Liver (tissue), 7 donors: ENCODE measurements at regions not wholly inside any gene's neighbourhood (a gene's known extent, or its start where the extent isn't known, plus 50 kb on each side); places are given as distances from the start of the nearest gene placed in this dataset.

ENCODE experiments used
- DNase-seq: peaks from one replicate; pipeline ENCODE4 v3.0.0-alpha.2; 2017; ENCODE audit warnings: low spot score
- H3K27ac ChIP-seq, 2 donors: one replicate each; pipeline ENCODE4 v1.7.0; 2013; ENCODE audit warnings: inconsistent platforms in 2 of 2, low read length in 2 of 2, control low read depth in 1 of 2, low read depth in 1 of 2, mild to moderate bottlenecking in 1 of 2
- H3K27me3 ChIP-seq, 4 donors: one replicate each; pipeline versions ENCODE4 v1.6.1 to v1.7.0; 2013; ENCODE audit warnings: low read length in 3 of 4, inconsistent platforms in 1 of 4, mild to moderate bottlenecking in 1 of 4, moderate library complexity in 1 of 4; ENCODE audit not compliant: control insufficient read depth in 4 of 4, insufficient read depth in 4 of 4
- H3K36me3 ChIP-seq, 4 donors: one replicate each; pipeline versions ENCODE4 v1.6.1 to v1.7.0; 2013; ENCODE audit warnings: low read length in 3 of 4, mild to moderate bottlenecking in 3 of 4, low read depth in 1 of 4, moderate library complexity in 1 of 4; ENCODE audit not compliant: control insufficient read depth in 4 of 4, insufficient read depth in 3 of 4
- H3K4me1 ChIP-seq, 4 donors: one replicate each; pipeline versions ENCODE4 v1.6.1 to v1.7.0; 2013; ENCODE audit warnings: low read length in 3 of 4, mild to moderate bottlenecking in 3 of 4, moderate library complexity in 1 of 4; ENCODE audit not compliant: control insufficient read depth in 4 of 4, insufficient read depth in 4 of 4
- H3K4me3 ChIP-seq, 3 donors: one replicate each; pipeline versions ENCODE4 v1.6.1 to v1.7.0; 2013; ENCODE audit warnings: low read length in 3 of 3, control low read depth in 1 of 3, low read depth in 1 of 3, mild to moderate bottlenecking in 1 of 3
- H3K9ac ChIP-seq, 2 donors: one replicate each; pipeline ENCODE4 v1.7.0; 2013; ENCODE audit warnings: low read length in 2 of 2, mild to moderate bottlenecking in 2 of 2, moderate library complexity in 2 of 2, control low read depth in 1 of 2, low read depth in 1 of 2
- H3K9me3 ChIP-seq, 4 donors: one replicate each; pipeline versions ENCODE4 v1.6.1 to v1.7.0; 2013; ENCODE audit warnings: low read length in 3 of 4; ENCODE audit not compliant: control insufficient read depth in 4 of 4
- EGR1 ChIP-seq, 2 donors: IDR thresholded peaks; 2 replicates each; pipeline ENCODE4 v1.6.1; 2016 to 2018; ENCODE audit warnings: antibody characterized with exemption in 2 of 2, low read depth in 2 of 2
- FOXA1 ChIP-seq: IDR thresholded peaks from 2 replicates; pipeline ENCODE4 v1.6.1; 2016; ENCODE audit warnings: antibody characterized with exemption
- FOXA2 ChIP-seq: IDR thresholded peaks from 2 replicates; pipeline ENCODE4 v1.6.1; 2016; ENCODE audit warnings: antibody characterized with exemption
- GABPA ChIP-seq, 2 donors: IDR thresholded peaks in 1 of 2; conservative IDR thresholded peaks in 1 of 2; 2 replicates each; pipeline ENCODE4 v1.6.1; 2016; ENCODE audit warnings: antibody characterized with exemption in 2 of 2, mild to moderate bottlenecking in 1 of 2, moderate library complexity in 1 of 2
- HNF4G ChIP-seq: IDR thresholded peaks from 2 replicates; pipeline ENCODE4 v1.6.1; 2016; ENCODE audit warnings: antibody characterized with exemption
- SP1 ChIP-seq: IDR thresholded peaks from 2 replicates; pipeline ENCODE4 v1.6.1; 2018; ENCODE audit warnings: antibody characterized with exemption, mild to moderate bottlenecking
- WGBS: extraction: QIAGEN DNeasy Blood & Tissue Kit; methylation state at CpG from one replicate; pipeline ENCODE4 v1.1.7; 2013; 5-methylcytosine and 5-hydroxymethylcytosine counted together
- TF ChIP-seq, protein P1 (sequence below): IDR thresholded peaks from 2 replicates; pipeline ENCODE4 v1.6.1; 2016; ENCODE audit warnings: antibody characterized with exemption, mild to moderate bottlenecking
- TF ChIP-seq, protein P2 (sequence below): IDR thresholded peaks from 2 replicates; pipeline ENCODE4 v1.6.1; 2016; ENCODE audit warnings: antibody characterized with exemption
- TF ChIP-seq, protein P3 (sequence below): IDR thresholded peaks from 2 replicates; pipeline ENCODE4 v1.6.1; 2016; ENCODE audit warnings: antibody characterized with exemption
- donor health status: healthy.
- donor health status: healthy.
- donor health status: healthy.
- donor health status: healthy.

DNA sequence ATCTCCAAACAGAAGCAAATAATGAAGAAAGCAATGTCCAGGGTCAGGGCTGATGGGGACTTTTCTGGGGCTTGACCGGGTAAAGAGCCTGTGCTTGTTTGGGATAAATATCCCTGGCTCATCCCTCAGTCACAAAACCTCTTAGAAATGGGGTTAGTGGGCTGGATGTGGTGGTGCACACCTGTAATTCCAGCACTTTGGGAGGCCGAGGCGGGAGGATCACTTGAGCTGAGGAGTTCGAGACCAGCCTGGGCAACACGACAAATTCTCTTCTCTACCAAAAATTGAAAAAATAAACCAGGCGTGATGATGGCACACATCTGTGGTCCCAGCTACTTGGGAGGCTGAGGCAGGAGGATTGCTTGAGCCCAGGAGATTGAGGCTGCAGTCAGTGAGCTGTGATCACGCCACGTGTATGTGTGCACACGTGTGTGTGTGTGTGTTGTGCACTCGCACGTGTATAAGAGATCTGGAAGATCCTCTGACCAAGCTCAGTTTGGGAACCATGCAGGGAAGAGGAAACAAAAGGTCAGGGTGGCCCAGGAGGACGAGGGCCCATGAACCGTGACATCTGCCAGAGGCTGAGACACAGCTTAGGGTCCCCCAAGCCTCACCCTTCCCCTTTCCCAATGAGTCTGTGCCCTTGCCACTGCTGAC is 258.6 kb downstream of the TEX36 start:
- Histone ChIP-seq H3K27me3 (peaks cover 0 to 2% (median 0%) of the 10 kb centered on the region in 4 donors), H3K27ac (no peak overlapping the region), H3K9ac (no peak overlapping the region), H3K36me3 (no peaks in the 10 kb centered on the region), H3K4me1 (no peaks in the 10 kb centered on the region), H3K9me3 (no peaks in the 10 kb centered on the region), H3K4me3 (no peak overlapping the region)
- DNase-seq: no peak
- 72% methylated on average over 13 of the region's 13 CpGs for WGBS
- TF ChIP-seq FOXA1 (no peak), FOXA2 (no peak)

DNA sequence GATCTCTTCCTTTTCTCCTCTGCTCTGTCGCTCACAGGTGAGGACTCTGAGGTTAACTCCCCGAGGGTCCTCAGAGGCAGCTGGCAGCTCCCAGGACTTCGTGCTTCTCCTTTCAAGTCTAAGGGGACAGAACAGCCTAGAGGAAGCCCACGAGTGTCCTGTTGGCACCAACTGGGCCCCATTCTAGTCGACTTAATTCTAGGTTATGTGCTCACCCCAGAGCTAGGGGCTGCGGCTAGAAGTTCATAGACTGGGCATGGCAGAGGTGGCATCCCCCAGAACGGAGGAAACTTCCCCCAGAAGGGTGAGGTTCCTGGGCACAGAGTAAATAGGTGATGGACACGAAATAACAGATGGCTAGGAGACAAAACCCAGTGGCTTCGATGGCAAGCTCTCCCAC is 259.4 kb downstream of the TEX36 start:
- Histone ChIP-seq H3K4me3 (no peak overlapping the region), H3K36me3 (no peaks in the 10 kb centered on the region), H3K27ac (no peak overlapping the region), H3K4me1 (no peaks in the 10 kb centered on the region), H3K9ac (no peak overlapping the region), H3K9me3 (peaks cover 0 to 3% (median 0%) of the 10 kb centered on the region in 4 donors), H3K27me3 (peaks cover 0 to 2% (median 0%) of the 10 kb centered on the region in 4 donors)
- no peak for DNase-seq
- WGBS: 69% methylated on average over 9 of the region's 9 CpGs
- no peak for TF ChIP-seq GABPA (IDR thresholded peaks at IDR 0.05 in 1 of 2, conservative IDR thresholded peaks at IDR 0.05 in 1 of 2)
- no peak for TF ChIP-seq FOXA2
- no peak for TF ChIP-seq FOXA1
- TF ChIP-seq, protein P1, sequence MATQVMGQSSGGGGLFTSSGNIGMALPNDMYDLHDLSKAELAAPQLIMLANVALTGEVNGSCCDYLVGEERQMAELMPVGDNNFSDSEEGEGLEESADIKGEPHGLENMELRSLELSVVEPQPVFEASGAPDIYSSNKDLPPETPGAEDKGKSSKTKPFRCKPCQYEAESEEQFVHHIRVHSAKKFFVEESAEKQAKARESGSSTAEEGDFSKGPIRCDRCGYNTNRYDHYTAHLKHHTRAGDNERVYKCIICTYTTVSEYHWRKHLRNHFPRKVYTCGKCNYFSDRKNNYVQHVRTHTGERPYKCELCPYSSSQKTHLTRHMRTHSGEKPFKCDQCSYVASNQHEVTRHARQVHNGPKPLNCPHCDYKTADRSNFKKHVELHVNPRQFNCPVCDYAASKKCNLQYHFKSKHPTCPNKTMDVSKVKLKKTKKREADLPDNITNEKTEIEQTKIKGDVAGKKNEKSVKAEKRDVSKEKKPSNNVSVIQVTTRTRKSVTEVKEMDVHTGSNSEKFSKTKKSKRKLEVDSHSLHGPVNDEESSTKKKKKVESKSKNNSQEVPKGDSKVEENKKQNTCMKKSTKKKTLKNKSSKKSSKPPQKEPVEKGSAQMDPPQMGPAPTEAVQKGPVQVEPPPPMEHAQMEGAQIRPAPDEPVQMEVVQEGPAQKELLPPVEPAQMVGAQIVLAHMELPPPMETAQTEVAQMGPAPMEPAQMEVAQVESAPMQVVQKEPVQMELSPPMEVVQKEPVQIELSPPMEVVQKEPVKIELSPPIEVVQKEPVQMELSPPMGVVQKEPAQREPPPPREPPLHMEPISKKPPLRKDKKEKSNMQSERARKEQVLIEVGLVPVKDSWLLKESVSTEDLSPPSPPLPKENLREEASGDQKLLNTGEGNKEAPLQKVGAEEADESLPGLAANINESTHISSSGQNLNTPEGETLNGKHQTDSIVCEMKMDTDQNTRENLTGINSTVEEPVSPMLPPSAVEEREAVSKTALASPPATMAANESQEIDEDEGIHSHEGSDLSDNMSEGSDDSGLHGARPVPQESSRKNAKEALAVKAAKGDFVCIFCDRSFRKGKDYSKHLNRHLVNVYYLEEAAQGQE: no peak
- no peak for TF ChIP-seq SP1
- no peak for TF ChIP-seq EGR1 (IDR thresholded peaks at IDR 0.05; ENCODE audit: low read depth in 2 of 2)
- no peak for TF ChIP-seq HNF4G

DNA sequence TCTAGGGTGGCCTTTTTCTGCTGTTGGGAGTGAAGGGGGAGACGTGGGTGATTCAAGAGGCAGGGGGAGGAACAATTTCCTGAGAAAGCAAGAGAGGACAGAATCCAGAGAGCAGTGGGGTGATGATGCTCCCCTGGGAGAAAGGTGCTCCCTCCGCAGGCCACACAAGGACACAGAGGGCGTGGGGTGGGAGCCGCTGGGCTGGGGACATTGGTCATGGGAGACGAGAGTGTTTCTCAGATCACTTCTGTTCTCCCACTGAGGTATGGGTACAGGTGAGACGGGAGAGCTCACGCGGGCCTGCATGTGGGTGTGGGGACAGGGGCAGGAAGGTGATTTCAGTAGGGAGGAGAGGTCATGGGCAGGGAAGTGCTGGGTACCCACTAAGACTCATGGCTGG is 259.5 kb upstream of the CTBP2 start:
- H3K27me3 ChIP-seq: peaks cover 0 to 3% (median 0%) of the 10 kb centered on the region in 4 donors
- H3K4me3 ChIP-seq: no peak overlapping the region
- H3K27ac ChIP-seq: no peak overlapping the region
- H3K9me3 ChIP-seq: peaks cover 0 to 3% (median 0%) of the 10 kb centered on the region in 4 donors
- 83% methylated on average over 8 of the region's 8 CpGs for WGBS
- H3K36me3 ChIP-seq: no peaks in the 10 kb centered on the region
- H3K4me1 ChIP-seq: no peaks in the 10 kb centered on the region
- no peak overlapping the region for H3K9ac ChIP-seq
- TF ChIP-seq, protein P2, sequence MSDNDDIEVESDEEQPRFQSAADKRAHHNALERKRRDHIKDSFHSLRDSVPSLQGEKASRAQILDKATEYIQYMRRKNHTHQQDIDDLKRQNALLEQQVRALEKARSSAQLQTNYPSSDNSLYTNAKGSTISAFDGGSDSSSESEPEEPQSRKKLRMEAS: no peak
- TF ChIP-seq, protein P3, sequence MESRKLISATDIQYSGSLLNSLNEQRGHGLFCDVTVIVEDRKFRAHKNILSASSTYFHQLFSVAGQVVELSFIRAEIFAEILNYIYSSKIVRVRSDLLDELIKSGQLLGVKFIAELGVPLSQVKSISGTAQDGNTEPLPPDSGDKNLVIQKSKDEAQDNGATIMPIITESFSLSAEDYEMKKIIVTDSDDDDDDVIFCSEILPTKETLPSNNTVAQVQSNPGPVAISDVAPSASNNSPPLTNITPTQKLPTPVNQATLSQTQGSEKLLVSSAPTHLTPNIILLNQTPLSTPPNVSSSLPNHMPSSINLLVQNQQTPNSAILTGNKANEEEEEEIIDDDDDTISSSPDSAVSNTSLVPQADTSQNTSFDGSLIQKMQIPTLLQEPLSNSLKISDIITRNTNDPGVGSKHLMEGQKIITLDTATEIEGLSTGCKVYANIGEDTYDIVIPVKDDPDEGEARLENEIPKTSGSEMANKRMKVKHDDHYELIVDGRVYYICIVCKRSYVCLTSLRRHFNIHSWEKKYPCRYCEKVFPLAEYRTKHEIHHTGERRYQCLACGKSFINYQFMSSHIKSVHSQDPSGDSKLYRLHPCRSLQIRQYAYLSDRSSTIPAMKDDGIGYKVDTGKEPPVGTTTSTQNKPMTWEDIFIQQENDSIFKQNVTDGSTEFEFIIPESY: no peak
- TF ChIP-seq FOXA2: no peak
- TF ChIP-seq SP1: no peak
- no peak for TF ChIP-seq GABPA (IDR thresholded peaks at IDR 0.05 in 1 of 2, conservative IDR thresholded peaks at IDR 0.05 in 1 of 2)
- DNase-seq: no peak
